ENCODE measurements at regions not wholly inside any gene's neighbourhood (a gene's known extent, or its start where the extent isn't known, plus 50 kb on each side); places are given as distances from the start of the nearest gene placed in this dataset.

GRCh38 chr20:12159261-12159660 is 241.6 kb downstream of the BTBD3 start:
- Histone ChIP-seq H3K4me3 (no peak overlapping the region), H3K9me3 (no peaks in the 10 kb centered on the region), H3K4me1 (no peaks in the 10 kb centered on the region), H3K36me3 (no peaks in the 10 kb centered on the region), H3K27me3 (no peaks in the 10 kb centered on the region), H3K27ac (no peak overlapping the region)
- TF ChIP-seq CTCF (IDR thresholded peaks at IDR 0.05) = no peak
- DNase-seq (ENCODE audit: low spot score in 2 of 2) = no peak
- intact Hi-C loops (cut with DNase I) = no loop called here

- DNase-seq (ENCODE audit: low spot score in 2 of 2) = no peak
- no peaks in the 10 kb centered on the region for H3K9me3 ChIP-seq
- intact Hi-C loops (cut with DNase I) = no loop called here
- TF ChIP-seq CTCF (IDR thresholded peaks at IDR 0.05) = no peak
- no peaks in the 10 kb centered on the region for H3K27me3 ChIP-seq
- no peak overlapping the region for H3K27ac ChIP-seq
- H3K4me3 ChIP-seq = no peak overlapping the region
- H3K4me1 ChIP-seq = no peaks in the 10 kb centered on the region
- no peaks in the 10 kb centered on the region for H3K36me3 ChIP-seq
These were observed 244.0 kb downstream of the BTBD3 start for GRCh38 chr20:12161734-12162133.

- no peak for TF ChIP-seq CTCF (IDR thresholded peaks at IDR 0.05)
- no peaks in the 10 kb centered on the region for H3K36me3 ChIP-seq
- H3K4me3 ChIP-seq = no peak overlapping the region
- intact Hi-C loops (cut with DNase I) = no loop called here
- no peaks in the 10 kb centered on the region for H3K4me1 ChIP-seq
- H3K27ac ChIP-seq = no peak overlapping the region
- DNase-seq (ENCODE audit: low spot score in 2 of 2) = no peak
- peaks cover 5 to 22% of the 10 kb centered on the region in 2 donors for H3K9me3 ChIP-seq
- H3K27me3 ChIP-seq = no peaks in the 10 kb centered on the region
These were observed 248.5 kb downstream of the BTBD3 start for GRCh38 chr20:12166053-12166717.

GRCh38 chr20:12170406-12170805 is 252.7 kb downstream of the BTBD3 start:
- Histone ChIP-seq H3K27me3 (no peaks in the 10 kb centered on the region), H3K36me3 (no peaks in the 10 kb centered on the region), H3K4me1 (no peaks in the 10 kb centered on the region), H3K9me3 (peaks cover 5 to 22% of the 10 kb centered on the region in 2 donors), H3K27ac (no peak overlapping the region), H3K4me3 (no peak overlapping the region)
- TF ChIP-seq CTCF (IDR thresholded peaks at IDR 0.05) = no peak
- intact Hi-C loops (cut with DNase I) = no loop called here
- DNase-seq (ENCODE audit: low spot score in 2 of 2) = no peak

- intact Hi-C loops (cut with DNase I) = no loop called here
- no peak for DNase-seq (ENCODE audit: low spot score in 2 of 2)
- H3K9me3 ChIP-seq = peaks cover 5 to 22% of the 10 kb centered on the region in 2 donors
- no peaks in the 10 kb centered on the region for H3K4me1 ChIP-seq
- H3K27me3 ChIP-seq = no peaks in the 10 kb centered on the region
- no peak overlapping the region for H3K4me3 ChIP-seq
- no peak overlapping the region for H3K27ac ChIP-seq
- no peak for TF ChIP-seq CTCF (IDR thresholded peaks at IDR 0.05)
- H3K36me3 ChIP-seq = no peaks in the 10 kb centered on the region
These were observed 254.3 kb downstream of the BTBD3 start for GRCh38 chr20:12171923-12172524.
